Right hindlimb (tissue), 1 donor: ENCODE measurements at regions not wholly inside any gene's neighbourhood (a gene's known extent, or its start where the extent isn't known, plus 50 kb on each side); places are given as distances from the start of the nearest gene placed in this dataset.

Experiments
- DNase-seq: peaks from one replicate; pipeline ENCODE4 v3.0.0-alpha.2; 2018

DNA sequence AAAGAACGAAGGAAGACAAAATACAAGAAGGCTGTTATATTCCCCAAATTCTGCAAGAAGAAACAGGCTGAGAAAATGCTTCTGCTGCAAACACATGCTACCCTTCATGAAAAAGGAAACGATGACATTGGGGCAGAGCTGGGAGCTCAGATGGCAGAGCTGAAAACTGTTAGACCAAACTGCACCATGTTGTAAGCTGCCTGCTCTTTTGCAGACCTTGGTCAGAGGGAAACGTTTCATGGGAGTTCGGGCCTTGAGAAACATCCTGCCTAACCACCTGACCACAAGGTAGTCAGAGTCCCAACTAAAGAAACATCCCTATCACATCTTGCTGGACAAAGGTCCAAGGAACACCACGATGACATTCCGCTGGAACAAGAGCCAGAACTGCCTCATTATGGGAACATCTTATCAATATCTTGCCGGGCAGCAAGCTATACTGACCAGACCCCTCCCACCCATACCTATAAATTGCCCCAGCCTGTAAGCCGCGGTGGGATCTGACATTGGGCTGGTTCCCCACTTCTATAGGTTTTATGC lies 110.7 kb upstream of the CTSC start:
- no peak for DNase-seq

DNA sequence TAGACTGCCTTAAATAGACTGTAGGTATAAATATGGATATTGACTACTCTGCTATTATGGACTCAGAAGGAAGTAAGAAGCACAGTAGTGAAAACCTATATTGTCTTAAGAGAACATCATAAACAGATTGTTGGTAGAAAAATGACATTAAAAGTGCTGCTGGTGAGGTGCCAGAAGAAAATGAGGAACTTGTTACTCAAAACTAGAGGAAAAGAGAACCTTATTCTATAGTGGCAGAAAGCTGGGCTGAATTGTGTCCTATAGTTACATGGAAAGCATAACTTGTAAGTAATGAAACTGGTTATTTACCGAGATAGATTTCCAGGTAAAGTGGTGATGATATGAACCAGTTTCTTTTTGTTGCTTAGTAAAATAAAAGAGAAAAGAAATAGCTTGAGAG lies 109.7 kb upstream of the CTSC start:
- no peak for DNase-seq

DNA sequence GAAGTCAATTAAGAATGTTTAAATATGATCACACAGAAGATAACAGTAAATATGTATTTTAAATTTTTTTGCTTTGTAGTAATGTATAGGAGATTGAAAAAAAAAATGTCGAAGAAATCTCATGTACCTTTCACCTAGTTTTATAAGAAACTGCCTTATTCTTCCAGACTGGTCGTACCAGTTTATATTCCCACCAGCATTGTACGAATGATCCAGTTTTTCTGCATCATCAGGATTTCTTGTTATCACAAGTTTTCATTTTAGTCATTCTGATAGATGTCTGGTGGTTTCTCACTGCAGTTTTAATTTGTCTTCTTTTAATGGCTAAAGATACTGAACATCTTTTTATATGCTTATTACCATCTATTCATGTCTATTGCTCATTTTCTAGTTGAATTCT lies 101.8 kb upstream of the CTSC start:
- DNase-seq = no peak

DNA sequence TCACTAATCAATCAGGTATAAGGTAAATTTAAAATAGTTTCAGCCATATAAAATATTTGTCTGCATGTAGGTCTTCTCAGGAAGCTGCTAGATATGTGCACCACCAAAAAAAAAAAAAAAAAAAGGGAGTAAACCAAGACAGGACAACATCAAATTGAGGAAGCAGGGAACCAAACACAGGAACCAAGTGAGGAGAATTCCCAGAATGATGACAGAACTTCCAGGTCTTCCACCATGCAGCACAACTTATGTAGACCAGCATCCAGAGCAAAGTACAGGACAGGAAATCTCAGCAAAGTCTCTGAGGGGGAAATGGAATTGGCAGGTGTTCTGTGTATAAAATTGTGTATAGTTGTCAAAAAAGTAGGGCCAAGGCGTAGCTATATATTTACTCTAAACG lies 101.2 kb upstream of the CTSC start:
- DNase-seq = no peak

DNA sequence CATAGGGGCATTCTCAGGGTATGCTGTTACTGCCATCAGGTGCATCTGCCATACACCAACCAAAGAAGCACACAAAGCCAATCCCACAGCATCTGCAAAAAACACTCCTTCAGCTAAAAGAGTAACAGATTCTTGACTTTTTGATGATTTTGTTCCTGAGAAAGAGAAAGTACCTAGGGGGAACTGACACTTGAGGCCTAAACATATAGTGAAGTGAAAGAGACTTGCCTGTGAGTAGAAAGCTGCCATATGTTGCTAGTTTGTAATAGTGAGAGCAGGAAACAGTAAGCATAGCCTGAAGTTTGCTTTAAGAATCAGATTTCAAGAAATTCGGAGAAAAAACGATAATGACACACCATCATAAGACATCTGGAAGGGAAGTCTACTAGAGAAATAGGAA lies 97.9 kb upstream of the CTSC start:
- no peak for DNase-seq

DNA sequence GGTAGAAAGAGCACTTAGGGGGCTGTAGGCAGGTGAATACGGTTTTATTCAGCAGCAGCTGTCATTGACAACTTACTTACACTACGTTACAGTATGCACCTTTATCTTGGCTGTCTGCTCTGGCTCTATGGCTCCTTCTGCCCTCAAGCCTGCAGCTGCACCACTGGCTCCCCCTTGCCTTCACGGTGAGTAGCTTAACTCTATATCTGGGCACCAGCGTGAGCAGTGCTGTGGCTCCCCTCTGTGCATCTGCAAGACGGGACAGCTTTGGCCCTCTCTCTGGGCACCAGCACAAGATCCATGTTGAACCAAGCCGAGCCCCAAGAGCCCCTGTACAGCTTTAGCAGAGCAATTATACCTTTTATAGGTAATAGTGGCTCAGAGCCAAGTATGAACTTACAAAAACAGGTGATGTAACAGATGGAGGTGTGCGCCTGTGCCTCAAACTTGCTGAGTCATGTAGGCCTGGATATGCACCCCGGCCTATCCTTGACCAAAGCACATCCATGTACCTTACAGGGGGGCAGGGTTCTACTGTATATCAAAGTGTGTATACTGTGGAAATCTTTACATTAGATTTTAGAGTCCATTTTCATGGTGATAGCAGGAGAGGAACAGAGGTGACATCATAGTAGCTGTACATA lies 96.9 kb upstream of the CTSC start:
- no peak for DNase-seq

DNA sequence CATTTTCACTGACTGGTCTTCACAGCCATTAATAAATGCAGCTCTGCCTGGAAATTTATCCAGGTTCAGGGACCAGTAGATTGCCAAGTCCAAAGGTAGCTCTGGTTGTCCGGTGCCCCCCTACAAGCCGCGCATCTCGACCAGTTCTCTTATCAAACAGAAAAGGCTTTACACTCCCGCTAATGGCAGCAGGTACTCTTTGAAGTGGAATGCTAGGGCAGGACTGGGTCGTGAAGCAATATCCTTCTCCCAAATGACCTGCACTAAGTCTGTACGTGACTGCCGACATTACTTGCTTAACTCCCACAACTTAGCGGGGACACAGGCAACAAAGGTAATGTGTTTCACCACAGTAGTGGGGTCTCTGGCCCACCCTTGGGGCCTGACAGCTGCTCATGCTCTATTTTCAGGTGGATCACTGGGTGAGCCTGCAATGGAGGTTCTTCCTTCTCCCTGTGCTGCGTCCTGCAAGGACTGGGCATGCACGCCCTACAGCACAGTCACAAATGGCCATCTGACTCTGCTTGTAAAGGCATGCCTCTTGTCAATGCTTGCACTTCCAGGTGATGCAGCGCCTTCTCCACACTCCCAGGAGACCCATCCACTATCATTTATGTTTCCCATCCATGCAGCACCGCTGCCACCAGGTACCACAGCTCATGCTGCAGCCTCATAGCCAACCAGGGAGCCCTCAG lies 96.1 kb upstream of the CTSC start:
- no peak for DNase-seq

DNA sequence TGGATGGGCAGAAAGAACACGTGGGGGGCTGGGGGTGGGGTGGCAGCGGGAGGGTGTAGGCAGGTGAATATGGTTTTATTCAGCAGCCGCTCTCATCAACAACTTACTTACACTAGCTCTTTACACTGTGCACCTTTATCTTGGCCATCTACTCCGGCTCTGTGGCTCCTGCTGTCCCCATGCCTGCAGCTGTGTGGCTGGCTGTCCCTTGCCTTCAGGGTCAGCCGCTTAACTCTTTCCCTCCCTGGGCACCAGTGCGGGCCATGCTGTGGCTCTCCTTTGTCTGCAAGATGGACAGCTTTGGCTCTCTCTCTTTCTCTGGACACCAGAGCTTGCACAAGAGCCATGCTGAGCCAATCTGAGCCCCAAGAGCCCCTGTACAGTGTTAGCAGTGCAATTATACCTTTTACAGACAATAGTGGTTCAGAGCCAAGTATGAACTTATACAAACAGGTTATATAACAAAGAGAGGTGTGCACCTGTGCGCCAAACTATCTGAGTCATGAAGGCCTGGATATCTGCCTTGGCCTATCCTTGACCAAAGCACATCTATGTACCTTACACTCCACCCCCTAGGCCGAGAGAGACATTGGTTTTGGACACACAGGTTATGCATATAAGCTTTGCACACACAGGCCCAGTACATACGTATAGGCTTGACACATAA lies 94.3 kb upstream of the CTSC start:
- no peak for DNase-seq

DNA sequence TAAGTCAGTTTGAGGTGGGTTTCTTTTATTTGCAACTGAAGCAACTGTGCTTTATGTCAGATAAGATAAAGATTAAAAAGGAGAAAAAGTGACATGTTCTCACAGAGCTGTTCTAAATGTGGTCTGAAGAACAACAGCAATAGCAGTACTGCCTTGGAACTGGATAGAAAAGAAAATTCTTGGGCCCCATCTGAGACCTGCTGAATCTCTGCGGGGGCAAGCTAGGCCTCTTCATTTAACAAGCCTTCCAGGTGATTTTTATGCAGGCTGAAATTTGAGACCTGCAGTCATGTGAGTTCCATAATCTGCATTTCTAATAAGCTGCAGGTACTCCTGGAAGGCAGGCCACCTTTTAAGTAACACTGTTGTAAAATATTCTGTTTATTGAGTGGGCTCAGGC lies 91.4 kb upstream of the CTSC start:
- DNase-seq = no peak

DNA sequence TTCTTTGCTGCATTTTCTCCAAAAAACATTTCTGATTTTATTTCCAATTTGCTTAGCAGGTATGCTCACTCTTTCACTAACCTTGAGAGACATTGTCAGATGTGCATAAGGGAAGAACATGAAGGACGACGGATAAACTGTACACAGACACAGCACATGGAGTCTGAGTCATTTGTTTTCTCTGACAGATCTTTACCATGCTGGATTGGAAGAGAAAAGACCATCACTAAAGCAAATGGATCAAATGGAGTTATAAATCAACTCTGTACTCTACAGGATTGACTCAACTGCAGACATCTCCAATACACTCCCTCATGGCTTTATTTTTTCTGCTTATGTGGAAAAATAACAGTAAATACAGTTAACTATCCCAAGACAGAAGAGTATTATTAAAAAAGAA lies 90.2 kb upstream of the CTSC start:
- DNase-seq = no peak

DNA sequence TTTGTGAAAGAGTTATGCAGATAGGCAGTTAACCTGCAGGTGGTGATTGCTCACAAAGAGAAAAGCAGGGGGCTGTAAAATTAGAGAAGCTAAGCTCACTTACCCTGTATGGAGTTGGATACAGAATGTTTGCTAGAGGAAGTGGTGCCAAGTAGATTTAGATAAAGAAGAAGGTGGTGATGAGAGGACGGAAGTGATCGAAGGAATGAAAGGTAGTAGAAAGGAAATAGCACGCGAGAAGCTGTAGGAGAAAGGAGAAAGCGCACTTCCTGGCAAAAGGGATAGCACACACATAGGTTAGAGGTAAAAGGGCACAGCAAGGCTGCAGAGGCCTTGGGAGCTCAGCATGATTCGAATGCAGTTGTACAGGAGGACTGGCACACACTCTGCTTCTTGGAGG lies 87.3 kb upstream of the CTSC start:
- no peak for DNase-seq

DNA sequence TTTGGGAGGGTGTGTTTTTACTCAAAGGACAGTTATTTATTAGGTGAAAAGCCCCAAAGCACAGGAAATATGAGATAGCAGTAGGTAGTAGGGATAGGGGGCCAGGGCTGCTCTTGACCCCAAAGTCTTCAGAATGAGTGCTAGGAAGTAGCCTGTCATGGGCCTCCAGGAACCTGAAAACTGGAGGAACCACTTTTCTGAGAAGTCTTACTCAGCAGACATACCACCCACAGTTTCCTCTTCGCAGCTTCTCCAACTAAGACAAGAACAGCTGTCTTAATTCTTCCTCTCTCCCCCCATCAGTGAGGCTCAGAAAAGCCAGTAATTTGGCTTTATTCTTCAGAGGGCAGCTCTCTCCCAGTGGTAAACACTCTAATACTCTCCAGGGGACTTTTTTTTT lies 84.0 kb upstream of the CTSC start:
- DNase-seq = no peak

DNA sequence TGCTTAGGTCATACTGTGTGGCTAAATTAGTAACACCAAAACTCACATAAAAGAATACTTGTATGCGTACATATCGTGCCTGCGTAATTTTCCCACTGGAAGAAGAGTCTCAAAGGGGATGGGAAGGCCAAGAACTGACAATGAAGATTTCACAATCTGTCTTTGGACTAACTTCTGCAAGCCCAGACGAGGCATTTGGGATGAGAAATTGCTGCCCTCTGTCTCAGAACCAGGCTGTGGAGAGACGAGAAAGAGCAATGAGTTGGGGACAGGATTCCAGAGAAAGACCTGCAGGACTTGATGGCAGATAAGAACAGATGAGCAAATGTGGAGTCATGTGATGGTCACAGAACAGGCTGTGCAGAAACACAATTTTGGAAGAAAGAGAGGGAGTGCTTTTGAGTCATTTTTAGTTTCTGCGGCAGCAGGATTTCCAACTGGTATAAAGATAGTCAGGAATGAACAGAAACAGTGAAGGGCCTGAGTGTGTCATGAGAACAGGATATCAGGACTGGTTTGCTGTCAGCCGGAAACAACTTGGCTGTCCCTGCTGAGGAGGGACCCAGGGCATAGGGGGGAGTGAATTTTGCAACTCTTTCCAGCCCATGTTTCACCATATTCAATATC lies 82.7 kb upstream of the CTSC start:
- no peak for DNase-seq

DNA sequence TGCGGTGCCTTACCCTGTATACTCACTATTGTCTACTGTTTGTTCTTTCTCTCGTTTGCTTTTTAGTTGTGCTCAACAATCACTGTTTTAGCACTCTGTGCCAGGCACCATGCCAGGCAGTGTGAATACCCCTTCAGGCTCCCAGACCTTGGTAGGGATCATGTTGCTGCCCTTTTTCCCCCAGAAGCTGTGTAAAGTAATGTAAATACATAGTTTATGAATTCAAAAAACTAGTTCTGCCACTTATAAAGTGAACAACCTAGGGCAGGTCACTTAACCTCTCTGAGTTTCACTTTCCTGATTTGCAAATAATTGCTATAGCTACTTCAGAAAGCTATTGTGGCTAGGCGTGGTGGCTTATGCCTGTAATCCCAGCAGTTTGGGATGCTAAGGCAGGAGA lies 81.0 kb upstream of the CTSC start:
- no peak for DNase-seq

DNA sequence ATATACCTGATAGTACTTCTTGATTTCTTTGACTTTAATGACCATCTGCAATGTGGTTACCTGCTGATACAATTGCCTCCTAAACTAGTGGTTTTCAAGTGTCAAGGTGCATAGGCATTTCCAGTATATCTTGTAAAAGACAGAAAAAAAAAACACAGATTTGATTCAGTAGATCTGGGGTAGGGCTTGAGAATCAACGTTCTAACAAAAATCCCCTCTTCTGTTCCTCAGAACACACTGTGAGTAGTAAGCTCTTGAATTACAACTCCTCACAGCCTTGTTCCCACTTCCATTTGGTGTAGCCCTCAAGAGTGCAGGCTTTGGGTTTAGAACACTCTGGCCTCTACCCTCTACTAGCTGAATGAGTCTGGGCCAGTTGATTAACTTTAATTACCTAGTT lies 78.0 kb upstream of the CTSC start:
- DNase-seq = no peak

DNA sequence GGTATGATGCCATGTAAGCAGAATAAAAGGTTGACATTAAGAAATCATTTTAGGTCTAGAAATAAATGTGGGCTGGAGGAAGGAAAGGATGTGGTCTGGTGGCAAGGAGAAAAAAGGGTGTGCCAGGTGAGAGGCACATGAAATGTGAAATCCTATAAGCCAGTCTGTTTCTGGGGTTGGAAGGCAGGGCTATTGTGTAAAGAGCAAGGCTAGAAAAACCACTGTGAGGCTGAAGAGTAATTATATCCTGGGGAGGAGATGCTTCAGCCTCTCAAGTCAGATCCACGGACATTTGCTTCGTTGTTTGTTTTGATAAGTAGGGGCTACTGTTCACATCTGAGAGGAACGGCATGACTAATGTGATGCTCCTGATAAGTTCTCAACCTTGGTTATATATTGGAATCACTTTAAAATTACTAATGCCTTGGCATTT lies 77.5 kb upstream of the CTSC start:
- no peak for DNase-seq

DNA sequence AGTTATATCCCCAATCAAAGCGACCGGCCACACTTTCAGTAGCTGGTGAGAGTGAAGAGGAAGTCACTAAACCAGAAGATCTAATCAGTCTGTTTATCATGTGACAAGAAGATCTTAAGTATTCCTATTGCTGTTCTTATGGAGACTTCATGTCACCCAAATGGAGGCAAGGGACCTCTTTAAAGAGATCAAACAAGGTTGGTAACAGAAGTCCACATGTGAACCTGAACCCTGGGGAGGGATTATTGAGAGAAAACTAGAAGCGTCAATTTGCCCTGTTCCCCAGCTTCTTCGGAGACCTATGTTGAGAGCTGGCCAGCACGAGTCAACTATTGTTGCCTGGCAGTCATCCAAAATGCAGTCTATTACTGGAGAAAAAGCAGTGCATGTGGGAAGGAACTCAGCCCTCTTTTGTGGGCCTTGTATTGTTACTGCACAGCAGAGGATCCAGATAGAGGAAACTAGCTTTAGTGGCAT lies 76.9 kb upstream of the CTSC start:
- DNase-seq = peak; percentile 60

DNA sequence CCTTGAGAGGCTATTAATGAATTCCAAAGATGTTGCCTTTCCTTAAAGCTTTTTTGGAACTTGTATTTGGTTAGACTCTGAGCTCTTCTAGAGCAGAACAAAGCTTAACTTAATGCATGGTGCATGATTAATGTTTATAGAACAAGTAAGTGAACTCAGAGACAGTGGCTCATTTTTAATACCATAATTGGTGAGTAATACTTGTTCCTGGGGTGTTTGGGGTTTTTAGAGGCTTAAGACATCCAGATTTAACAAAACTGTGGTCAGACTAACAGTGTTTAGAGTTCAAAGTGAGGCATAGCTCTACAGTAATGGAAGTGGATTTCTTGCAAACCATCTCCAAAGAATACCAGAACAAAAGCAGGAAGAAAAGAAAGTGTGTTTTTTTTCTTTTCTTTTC lies 73.7 kb upstream of the CTSC start:
- no peak for DNase-seq

DNA sequence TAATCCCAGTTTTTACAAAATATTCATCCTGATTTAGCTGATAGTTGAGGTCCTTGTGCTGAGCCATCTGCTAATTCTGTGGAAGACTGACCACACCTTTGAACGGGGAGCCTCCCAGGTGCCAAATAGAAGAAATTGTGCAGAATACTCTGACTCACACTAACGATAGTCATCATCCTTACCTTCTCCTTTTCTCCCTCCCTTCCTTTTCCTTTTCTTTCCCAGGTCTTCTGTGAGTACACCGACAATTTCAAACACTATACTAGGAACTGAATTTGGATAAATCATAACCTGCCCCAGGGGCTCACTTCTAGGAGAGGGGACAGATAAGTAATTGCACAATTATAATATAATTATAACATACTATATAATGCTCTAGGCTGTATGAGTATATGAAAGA lies 73.1 kb upstream of the CTSC start:
- no peak for DNase-seq

DNA sequence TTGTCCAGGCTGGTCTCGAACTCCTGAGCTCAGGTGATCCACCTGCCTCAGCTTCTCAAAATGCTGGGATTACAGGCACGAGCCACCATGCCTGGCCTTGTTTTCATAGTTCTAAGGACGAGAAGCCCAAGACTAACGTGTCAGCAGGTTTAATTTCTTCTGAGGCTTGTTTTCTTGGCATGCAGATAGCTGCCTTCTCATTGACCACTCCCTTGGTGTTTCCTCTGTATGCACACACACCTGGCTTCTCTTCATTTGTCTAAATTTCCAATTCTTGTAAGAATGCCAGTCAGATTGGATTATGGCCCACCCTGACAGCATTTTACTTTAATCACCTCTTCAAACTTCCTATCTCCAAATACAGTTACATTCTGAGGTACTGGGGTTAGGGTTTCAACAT lies 72.5 kb upstream of the CTSC start:
- no peak for DNase-seq

DNA sequence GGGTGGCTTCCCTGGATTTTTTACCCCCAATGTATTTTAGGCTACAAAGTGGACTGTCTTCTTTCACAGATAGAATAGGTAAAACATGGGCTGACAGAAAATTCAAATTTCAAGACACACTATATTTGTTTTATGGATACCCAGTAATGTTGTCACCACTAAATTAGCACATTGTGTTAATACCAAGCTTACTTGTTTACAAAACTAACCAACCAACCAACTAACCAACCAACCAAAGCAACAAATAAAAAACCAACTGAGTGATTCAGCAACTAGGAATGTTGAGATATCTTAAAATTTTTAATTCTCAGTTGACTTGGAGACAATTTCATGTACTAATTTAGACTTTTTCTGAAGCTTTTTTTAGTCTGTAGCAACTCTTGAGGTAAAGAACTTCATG lies 69.3 kb upstream of the CTSC start:
- DNase-seq = no peak

DNA sequence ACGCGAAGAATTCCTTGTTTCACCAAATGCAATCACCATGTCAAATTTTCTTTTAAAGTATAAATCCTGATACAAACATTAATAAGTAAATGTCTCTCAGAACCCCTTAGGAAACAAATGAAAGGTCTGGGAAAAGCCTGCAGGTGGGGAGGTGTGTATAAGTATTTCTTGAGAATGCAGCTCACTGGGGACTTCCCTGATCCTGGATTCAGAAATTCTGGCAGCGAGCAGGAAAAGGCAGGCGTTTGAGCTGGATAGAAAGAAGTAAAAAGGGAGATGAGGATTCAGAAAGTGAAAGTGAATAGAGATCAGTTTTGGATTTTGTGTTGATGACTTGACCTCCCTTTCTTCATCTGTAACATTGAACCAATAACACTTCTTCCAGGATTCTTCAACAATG lies 68.3 kb upstream of the CTSC start:
- DNase-seq = no peak

DNA sequence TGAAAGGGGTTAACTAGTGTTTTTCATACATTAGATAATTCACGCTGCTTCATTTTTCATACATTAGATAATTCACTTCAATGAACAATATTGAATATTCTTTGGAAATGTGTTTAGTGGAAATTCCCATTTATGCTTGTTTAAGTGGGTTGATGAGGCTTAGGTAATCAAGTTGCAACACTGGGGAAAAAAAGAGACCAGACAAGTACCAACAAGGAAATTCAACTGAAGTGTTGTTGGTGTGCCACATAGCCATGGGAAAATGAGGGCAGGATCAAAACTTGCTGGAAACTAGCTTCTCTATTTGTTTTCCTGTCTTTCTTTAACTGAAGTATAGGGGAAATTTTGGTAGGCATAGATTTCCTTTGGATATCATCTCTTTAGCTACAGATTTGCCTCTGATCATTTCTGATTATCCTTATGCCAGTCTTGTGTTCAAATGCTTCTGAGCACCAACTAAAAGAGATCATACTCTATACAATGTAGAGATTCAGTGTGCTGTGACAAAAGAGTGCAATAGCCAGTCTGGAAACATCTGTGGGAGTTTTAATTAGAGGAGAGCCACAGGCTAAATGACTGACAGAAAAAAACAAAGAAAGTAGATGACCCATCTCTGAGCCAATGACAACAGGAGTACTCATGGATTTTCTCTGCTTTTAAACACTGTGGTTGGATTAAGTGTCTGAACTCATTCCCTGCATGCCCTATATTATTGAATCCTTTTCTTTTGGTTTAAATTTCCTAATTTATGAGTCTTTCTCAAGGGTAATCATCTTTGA lies 67.6 kb upstream of the CTSC start:
- DNase-seq = no peak
